ENCODE measurements at regions not wholly inside any gene's neighbourhood (a gene's known extent, or its start where the extent isn't known, plus 50 kb on each side); places are given as distances from the start of the nearest gene placed in this dataset.

GRCh38 chr1:17965515-17966100 is 142.0 kb upstream of the IGSF21 start:
- ATAC-seq, result no peak
- TF ChIP-seq ISL1 (CRISPR knock-in tag; IDR thresholded peaks at IDR 0.05) (no peak), ARNTL (CRISPR knock-in tag; IDR thresholded peaks at IDR 0.05; ENCODE audit: borderline replicate concordance, low read depth) (no peak), ZFP30 (CRISPR knock-in tag; IDR thresholded peaks at IDR 0.05) (no peak), SNAI2 (CRISPR knock-in tag; IDR thresholded peaks at IDR 0.05) (no peak), TOX (CRISPR knock-in tag; IDR thresholded peaks at IDR 0.05; ENCODE audit: borderline replicate concordance) (no peak), ZNF565 (CRISPR knock-in tag; conservative IDR thresholded peaks at IDR 0.05; ENCODE audit: low read depth) (no peak)

DNA sequence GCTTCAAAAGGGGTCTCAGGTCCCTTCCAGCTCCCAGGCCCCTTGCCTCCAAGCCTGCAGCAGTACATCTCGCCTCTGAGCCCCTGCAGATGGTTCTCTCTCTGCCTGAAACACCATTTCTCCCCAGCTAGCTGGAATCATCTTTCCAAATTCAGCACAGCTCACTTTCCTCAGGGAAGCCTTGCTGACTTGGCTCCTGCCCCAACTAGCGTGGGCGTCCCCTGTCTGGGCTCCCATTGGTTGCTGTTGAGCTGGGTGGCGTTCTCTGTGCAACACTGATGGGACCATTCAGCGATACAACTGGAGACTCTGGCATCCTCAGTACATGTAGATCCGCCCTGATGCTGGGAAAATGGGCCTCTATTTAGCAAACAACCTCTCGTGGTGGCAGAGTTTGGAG is 141.3 kb upstream of the IGSF21 start:
- TF ChIP-seq, protein P1, sequence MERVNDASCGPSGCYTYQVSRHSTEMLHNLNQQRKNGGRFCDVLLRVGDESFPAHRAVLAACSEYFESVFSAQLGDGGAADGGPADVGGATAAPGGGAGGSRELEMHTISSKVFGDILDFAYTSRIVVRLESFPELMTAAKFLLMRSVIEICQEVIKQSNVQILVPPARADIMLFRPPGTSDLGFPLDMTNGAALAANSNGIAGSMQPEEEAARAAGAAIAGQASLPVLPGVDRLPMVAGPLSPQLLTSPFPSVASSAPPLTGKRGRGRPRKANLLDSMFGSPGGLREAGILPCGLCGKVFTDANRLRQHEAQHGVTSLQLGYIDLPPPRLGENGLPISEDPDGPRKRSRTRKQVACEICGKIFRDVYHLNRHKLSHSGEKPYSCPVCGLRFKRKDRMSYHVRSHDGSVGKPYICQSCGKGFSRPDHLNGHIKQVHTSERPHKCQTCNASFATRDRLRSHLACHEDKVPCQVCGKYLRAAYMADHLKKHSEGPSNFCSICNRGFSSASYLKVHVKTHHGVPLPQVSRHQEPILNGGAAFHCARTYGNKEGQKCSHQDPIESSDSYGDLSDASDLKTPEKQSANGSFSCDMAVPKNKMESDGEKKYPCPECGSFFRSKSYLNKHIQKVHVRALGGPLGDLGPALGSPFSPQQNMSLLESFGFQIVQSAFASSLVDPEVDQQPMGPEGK (CRISPR knock-in tag; IDR thresholded peaks at IDR 0.05; ENCODE audit: borderline replicate concordance), result no peak
- no peak for TF ChIP-seq GLIS3 (CRISPR knock-in tag; IDR thresholded peaks at IDR 0.05)
- no peak for TF ChIP-seq CREB5 (CRISPR knock-in tag; IDR thresholded peaks at IDR 0.05; ENCODE audit: low read depth)
- no peak for TF ChIP-seq ISL1 (CRISPR knock-in tag; IDR thresholded peaks at IDR 0.05)
- no peak for TF ChIP-seq TOX (CRISPR knock-in tag; IDR thresholded peaks at IDR 0.05; ENCODE audit: borderline replicate concordance)
- no peak for TF ChIP-seq ZNF70 (CRISPR knock-in tag; IDR thresholded peaks at IDR 0.05)
- no peak for ATAC-seq

- ATAC-seq, result no peak
- TF ChIP-seq ISL1 (CRISPR knock-in tag; IDR thresholded peaks at IDR 0.05) (no peak), SNAI2 (CRISPR knock-in tag; IDR thresholded peaks at IDR 0.05) (no peak), ZFP3 (CRISPR knock-in tag; IDR thresholded peaks at IDR 0.05) (no peak), ESRRG (CRISPR knock-in tag; IDR thresholded peaks at IDR 0.05) (no peak), TOX (CRISPR knock-in tag; IDR thresholded peaks at IDR 0.05; ENCODE audit: borderline replicate concordance) (no peak)
- TF ChIP-seq, protein P1 (CRISPR knock-in tag; IDR thresholded peaks at IDR 0.05; ENCODE audit: borderline replicate concordance), result no peak
Measured at GRCh38 chr1:17967623-17968255, 139.9 kb upstream of the IGSF21 start.

- ATAC-seq, result no peak
- no peak for TF ChIP-seq TCF4 (CRISPR knock-in tag; IDR thresholded peaks at IDR 0.05; ENCODE audit: borderline replicate concordance)
- no peak for TF ChIP-seq ZFP30 (CRISPR knock-in tag; IDR thresholded peaks at IDR 0.05)
- TF ChIP-seq BACH2 (CRISPR knock-in tag; IDR thresholded peaks at IDR 0.05; ENCODE audit: borderline replicate concordance), result no peak
- no peak for TF ChIP-seq ARNTL (CRISPR knock-in tag; IDR thresholded peaks at IDR 0.05; ENCODE audit: borderline replicate concordance, low read depth)
- TF ChIP-seq ESRRG (CRISPR knock-in tag; IDR thresholded peaks at IDR 0.05), result no peak
- no peak for TF ChIP-seq CREB5 (CRISPR knock-in tag; IDR thresholded peaks at IDR 0.05; ENCODE audit: low read depth)
- no peak for TF ChIP-seq ZFP3 (CRISPR knock-in tag; IDR thresholded peaks at IDR 0.05)
- TF ChIP-seq RARB (CRISPR knock-in tag; IDR thresholded peaks at IDR 0.05), result no peak
- no peak for TF ChIP-seq ISL1 (CRISPR knock-in tag; IDR thresholded peaks at IDR 0.05)
- no peak for TF ChIP-seq ZNF565 (CRISPR knock-in tag; conservative IDR thresholded peaks at IDR 0.05; ENCODE audit: low read depth)
- TF ChIP-seq, protein P2, sequence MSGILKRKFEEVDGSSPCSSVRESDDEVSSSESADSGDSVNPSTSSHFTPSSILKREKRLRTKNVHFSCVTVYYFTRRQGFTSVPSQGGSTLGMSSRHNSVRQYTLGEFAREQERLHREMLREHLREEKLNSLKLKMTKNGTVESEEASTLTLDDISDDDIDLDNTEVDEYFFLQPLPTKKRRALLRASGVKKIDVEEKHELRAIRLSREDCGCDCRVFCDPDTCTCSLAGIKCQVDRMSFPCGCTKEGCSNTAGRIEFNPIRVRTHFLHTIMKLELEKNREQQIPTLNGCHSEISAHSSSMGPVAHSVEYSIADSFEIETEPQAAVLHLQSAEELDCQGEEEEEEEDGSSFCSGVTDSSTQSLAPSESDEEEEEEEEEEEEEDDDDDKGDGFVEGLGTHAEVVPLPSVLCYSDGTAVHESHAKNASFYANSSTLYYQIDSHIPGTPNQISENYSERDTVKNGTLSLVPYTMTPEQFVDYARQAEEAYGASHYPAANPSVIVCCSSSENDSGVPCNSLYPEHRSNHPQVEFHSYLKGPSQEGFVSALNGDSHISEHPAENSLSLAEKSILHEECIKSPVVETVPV (CRISPR knock-in tag; IDR thresholded peaks at IDR 0.05), result no peak
- no peak for TF ChIP-seq CSDC2 (CRISPR knock-in tag; IDR thresholded peaks at IDR 0.05)
- no peak for TF ChIP-seq GLIS3 (CRISPR knock-in tag; IDR thresholded peaks at IDR 0.05)
- no peak for TF ChIP-seq TSHZ2 (CRISPR knock-in tag; IDR thresholded peaks at IDR 0.05)
- TF ChIP-seq OSR1 (CRISPR knock-in tag; IDR thresholded peaks at IDR 0.05), result no peak
- TF ChIP-seq SNAI2 (CRISPR knock-in tag; IDR thresholded peaks at IDR 0.05), result no peak
- TF ChIP-seq ZNF70 (CRISPR knock-in tag; IDR thresholded peaks at IDR 0.05), result no peak
- TF ChIP-seq PPARA (CRISPR knock-in tag; IDR thresholded peaks at IDR 0.05; ENCODE audit: borderline replicate concordance), result no peak
- no peak for TF ChIP-seq ZC3H10 (CRISPR knock-in tag; IDR thresholded peaks at IDR 0.05)
Measured at GRCh38 chr1:17970757-17971156, 136.8 kb upstream of the IGSF21 start.
